UCSD-AML1 (cell line): ENCODE measurements at regions not wholly inside any gene's neighbourhood (a gene's known extent, or its start where the extent isn't known, plus 50 kb on each side); places are given as distances from the start of the nearest gene placed in this dataset.
"Not testable (repeated sequence)": the region's sequence is repeated elsewhere in the genome, so short reads cannot be mapped to it uniquely, and the experiment has no call there.

Experiments used
- DNase-seq: peaks from one replicate; lab custom pipeline; 2025; ENCODE audit not compliant: unreplicated experiment; lab: John Stamatoyannopoulos, UW

DNA sequence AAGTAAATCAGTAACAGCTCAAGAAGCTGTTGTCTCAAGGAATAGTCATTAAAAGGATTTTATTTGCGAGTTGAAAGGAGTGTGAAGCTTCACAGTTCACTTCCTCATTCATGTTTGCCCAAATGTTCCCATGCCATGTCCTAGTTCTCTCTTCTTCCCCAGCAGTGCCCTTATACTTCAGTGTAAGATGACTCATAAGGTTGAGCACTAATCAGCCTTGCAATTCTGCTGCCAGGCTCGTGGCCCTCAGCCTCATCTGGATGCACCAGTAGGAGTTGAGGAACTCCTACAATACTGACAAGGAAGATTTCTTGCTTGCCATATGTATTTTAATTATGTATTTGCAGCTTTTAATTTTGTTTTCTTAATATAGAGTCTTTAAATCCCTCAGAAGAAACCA lies 1980.4 kb downstream of the SUCLG1 start:
- no peak for DNase-seq

- no peak for DNase-seq
Measured at GRCh38 chr2:82476094-82476493, 1983.0 kb downstream of the SUCLG1 start.

- no peak for DNase-seq
Measured at GRCh38 chr2:82428251-82428650, 2030.8 kb downstream of the SUCLG1 start.

DNA sequence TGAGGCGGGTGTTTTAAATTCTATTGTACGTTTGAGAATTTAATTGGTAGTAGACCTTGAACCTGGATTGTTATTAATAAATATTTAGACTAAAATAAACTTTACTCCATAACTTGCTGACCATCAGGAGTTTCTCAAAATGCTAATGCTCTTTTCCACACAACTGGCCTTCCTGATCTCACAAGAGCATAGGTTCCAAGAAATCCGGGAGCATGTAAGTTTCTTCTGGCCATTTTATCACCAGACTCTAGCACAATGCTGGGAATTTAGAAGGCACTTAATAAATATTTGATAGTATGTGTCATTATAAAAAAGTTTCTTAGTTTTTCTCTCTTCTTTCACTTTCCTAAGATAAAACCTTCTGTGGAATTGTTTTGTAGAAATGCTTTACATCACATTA lies 2047.1 kb downstream of the SUCLG1 start:
- DNase-seq = no peak

DNA sequence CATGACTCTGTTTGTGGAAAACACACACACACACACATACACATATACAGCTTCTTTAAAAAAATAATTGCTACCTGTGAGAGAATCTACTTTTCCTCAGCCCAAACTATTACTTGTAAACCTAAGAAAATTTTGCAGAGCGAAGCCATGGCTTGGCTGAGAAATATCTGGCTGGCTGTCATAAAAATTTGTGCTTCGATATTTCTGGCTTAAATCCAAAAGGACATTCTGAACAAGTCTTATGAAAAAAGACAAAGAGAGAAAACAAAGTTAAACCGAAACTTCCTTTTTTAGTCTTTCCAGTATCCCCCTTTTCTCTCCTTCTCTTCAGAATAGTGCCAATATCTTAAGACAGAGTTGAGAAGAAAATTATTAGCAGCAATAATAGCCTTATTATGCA lies 2048.0 kb downstream of the SUCLG1 start:
- DNase-seq = no peak

GRCh38 chr2:82395531-82395930 lies 2063.5 kb downstream of the SUCLG1 start:
- no peak for DNase-seq

DNA sequence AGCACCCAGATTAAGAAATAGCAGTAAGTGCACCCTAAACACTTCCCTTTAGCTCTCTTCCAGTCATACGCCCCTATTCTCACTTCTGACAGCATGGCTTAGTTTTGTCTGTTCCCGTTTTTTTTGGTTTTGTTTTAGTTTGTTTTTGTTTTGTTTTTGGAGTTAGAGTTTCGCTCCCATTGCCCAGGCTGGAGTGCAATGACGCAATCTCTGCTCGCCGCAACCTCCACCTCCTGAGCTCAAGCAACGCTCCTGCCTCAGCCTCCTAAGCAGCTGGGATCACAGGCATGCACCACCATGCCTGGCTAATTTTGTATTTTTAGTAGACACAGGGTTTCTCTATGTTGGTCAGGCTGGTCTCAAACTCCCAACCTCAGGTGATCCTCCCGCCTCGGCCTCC lies 2067.7 kb downstream of the SUCLG1 start:
- no peak for DNase-seq

DNA sequence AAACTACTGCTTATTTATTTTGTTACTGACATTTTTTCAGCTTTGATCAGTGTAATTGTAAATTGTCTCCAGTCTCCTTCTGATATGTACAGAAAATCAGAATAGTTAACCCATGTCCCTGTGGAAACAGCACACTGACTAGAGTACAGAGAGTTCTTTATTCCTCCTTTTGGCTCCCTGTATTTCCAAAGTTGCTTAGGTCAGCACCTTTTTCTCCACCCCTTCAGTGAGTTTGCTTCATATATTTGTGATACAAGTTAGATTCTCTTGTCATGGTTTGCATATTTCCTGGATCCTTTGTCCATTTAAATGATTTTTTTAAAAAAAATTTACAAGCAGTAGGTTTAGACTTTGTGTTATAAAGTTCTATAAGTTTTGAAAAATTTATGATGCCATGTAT lies 2051.1 kb upstream of the LRRTM1 start:
- no peak for DNase-seq

- DNase-seq = no peak
Measured at GRCh38 chr2:82345910-82346309, 2041.4 kb upstream of the LRRTM1 start.

GRCh38 chr2:82344670-82345069 lies 2040.1 kb upstream of the LRRTM1 start:
- no peak for DNase-seq

- no peak for DNase-seq
Measured at GRCh38 chr2:82342356-82342755, 2037.8 kb upstream of the LRRTM1 start.

DNA sequence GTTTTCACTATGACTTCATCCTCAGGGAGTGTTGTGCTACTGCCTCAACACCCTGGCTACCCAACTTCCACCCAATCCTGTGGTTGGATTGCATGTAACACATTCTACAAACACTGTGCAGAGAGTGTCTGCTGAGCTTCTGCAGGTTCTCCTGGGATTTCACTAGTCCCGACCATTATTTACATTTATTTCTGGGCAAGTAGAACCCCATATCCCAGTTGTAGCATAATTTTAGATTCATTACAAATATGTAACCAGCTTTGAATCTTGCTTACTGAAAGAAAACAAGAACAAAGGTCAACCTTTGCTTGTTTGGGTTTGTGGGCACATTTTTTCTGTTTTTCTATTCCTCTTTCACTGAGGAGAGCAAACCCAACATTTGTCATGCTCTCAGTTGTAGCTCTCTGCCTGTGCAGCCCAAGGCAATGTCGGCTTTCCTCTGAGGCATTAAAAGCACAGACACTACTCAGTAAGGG lies 2036.1 kb upstream of the LRRTM1 start:
- no peak for DNase-seq

GRCh38 chr2:82339805-82340204 lies 2035.3 kb upstream of the LRRTM1 start:
- DNase-seq = no peak

DNA sequence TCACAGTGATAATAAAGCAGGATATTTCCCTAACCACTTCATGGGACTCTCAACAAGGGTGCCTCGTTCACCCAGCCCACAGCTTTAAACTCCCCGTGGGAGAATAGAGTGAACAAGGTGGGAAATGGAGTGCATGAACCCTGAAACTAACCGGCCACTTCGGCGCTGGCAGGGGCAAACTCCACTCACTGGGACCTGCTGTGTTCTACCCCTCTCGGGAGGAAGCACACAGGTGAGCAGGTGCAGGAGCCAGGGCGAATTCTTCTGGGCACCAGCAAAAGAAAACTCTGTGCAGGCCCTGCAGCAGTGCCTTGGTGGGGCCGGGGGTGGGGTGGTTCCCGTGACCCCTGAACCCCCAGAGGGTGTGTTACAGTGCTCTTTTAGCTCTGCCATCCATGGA lies 2029.1 kb upstream of the LRRTM1 start:
- DNase-seq = no peak

DNA sequence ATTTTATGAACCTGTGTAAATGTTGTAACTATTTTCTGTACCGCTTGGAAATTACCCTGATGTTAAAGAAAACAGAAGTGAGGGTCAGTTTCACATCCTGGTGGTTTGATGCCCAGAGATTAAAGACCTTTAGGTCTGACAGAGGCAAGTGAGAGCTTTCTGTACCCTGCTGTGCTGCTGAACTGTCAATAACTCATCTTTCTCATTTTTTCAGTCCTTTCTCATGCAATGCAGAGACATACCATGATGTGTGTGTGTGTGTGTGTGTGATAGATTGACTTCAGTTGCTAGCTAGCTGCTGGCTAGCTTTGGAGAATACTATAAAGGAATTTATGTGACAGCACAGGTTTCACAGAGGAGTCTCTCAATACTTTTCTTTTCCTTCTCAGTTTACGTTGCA lies 2025.6 kb upstream of the LRRTM1 start:
- no peak for DNase-seq

DNA sequence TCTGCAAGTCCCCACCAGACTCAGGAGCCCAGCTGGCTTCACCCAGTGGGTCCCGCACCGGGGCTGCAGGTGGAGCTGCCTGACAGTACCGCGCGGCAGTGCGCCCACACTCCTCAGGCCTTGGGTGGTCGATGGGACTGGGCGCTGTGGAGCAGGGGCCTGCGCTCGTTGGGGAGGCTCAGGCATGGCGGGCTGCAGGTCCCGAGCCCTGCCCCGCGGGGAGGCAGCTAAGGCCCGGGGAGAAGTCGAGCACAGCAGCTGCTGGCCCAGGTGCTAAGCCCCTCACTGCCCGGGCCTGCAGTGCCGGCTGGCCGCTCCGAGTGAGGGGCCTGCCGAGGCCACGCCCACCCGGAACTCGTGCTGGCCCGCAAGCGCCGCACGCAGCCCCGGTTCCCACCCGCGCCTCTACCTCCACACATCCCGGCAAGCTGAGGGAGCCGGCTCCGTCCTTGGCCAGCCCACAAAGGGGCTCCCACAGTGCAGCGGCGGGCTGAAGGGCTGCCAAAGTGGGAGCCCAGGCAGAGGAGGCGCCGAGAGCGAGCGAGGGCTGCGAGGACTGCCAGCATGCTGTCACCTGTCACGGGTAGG lies 2021.7 kb upstream of the LRRTM1 start:
- DNase-seq = not testable (repeated sequence)

- DNase-seq = no peak
Measured at GRCh38 chr2:82320296-82320695, 2015.7 kb upstream of the LRRTM1 start.

GRCh38 chr2:82317012-82317411 lies 2012.5 kb upstream of the LRRTM1 start:
- DNase-seq = no peak

- no peak for DNase-seq
Measured at GRCh38 chr2:82316586-82316985, 2012.0 kb upstream of the LRRTM1 start.

- no peak for DNase-seq
Measured at GRCh38 chr2:82314836-82315472, 2010.4 kb upstream of the LRRTM1 start.

GRCh38 chr2:82307511-82307910 lies 2003.0 kb upstream of the LRRTM1 start:
- no peak for DNase-seq

GRCh38 chr2:82301506-82301905 lies 1997.0 kb upstream of the LRRTM1 start:
- no peak for DNase-seq

DNA sequence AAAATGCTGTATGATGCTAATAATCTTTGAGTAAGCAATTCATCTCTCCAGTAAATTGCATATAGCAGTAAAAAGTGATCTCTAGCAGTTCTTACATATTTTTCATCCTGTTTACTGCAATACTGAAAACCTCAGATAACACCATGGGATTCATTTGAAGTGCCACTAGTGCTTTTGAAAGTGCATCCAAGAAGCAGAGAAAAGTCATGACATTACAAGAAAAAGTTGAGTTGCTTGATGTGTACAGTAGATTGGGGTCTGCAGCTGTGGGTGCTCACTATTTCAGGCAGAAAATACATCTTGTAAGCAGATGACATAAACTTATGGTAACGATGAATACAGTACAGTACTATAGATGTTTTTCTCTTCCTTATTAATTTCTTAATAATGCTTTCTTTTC lies 1984.9 kb upstream of the LRRTM1 start:
- no peak for DNase-seq
